ENCODE measurements at regions not wholly inside any gene's neighbourhood (a gene's known extent, or its start where the extent isn't known, plus 50 kb on each side); places are given as distances from the start of the nearest gene placed in this dataset.

- no peak for TF ChIP-seq POLR2A (IDR thresholded peaks at IDR 0.05)
- TF ChIP-seq CTCF (IDR thresholded peaks at IDR 0.05) = peak in 5 of 7 experiments; percentile 41 to 84 (median 69)
- TF ChIP-seq POLR2AphosphoS5 (IDR thresholded peaks at IDR 0.05) = no peak
These were observed 63.3 kb upstream of the PRKG1 start for GRCh38 chr10:51010977-51011376.

Measured in stomach (tissue), 4 donors.